ENCODE measurements at regions not wholly inside any gene's neighbourhood (a gene's known extent, or its start where the extent isn't known, plus 50 kb on each side); places are given as distances from the start of the nearest gene placed in this dataset.

- FAIRE-seq: peak; percentile 49
Measured at GRCh38 chr2:208545403-208546042, 138.9 kb downstream of the PTH2R start.

- no peak for FAIRE-seq
Measured at GRCh38 chr2:208546107-208546506, 139.5 kb downstream of the PTH2R start.

GRCh38 chr2:208546860-208547650 lies 140.5 kb downstream of the PTH2R start:
- no peak for FAIRE-seq

GRCh38 chr2:208548700-208549099 lies 142.1 kb downstream of the PTH2R start:
- FAIRE-seq: no peak

GRCh38 chr2:208549546-208550158 lies 143.1 kb downstream of the PTH2R start:
- no peak for FAIRE-seq

GRCh38 chr2:208552943-208553342 lies 146.4 kb downstream of the PTH2R start:
- FAIRE-seq: no peak

GRCh38 chr2:208556983-208557484 lies 150.4 kb downstream of the PTH2R start:
- no peak for FAIRE-seq

- no peak for FAIRE-seq
Measured at GRCh38 chr2:208565690-208566416, 159.3 kb downstream of the PTH2R start.

GRCh38 chr2:208568203-208568602 lies 161.6 kb downstream of the PTH2R start:
- FAIRE-seq: no peak

- FAIRE-seq: no peak
Measured at GRCh38 chr2:208570066-208570465, 163.5 kb downstream of the PTH2R start.

- no peak for FAIRE-seq
Measured at GRCh38 chr2:208570851-208571763, 164.5 kb downstream of the PTH2R start.

GRCh38 chr2:208571764-208572131 lies 165.2 kb downstream of the PTH2R start:
- no peak for FAIRE-seq

- FAIRE-seq: no peak
Measured at GRCh38 chr2:208573569-208573968, 167.0 kb downstream of the PTH2R start.

- no peak for FAIRE-seq
Measured at GRCh38 chr2:208579678-208580077, 173.1 kb downstream of the PTH2R start.

- peak; percentile 90 for FAIRE-seq
Measured at GRCh38 chr2:208584378-208584985, 177.9 kb downstream of the PTH2R start.

- FAIRE-seq: no peak
Measured at GRCh38 chr2:208586516-208586915, 179.9 kb downstream of the PTH2R start.

GRCh38 chr2:208594642-208595385 lies 188.2 kb downstream of the PTH2R start:
- no peak for FAIRE-seq

- FAIRE-seq: no peak
Measured at GRCh38 chr2:208595386-208596275, 189.0 kb downstream of the PTH2R start.

GRCh38 chr2:208607694-208608093 lies 201.1 kb downstream of the PTH2R start:
- no peak for FAIRE-seq
